ENCODE measurements at regions not wholly inside any gene's neighbourhood (a gene's known extent, or its start where the extent isn't known, plus 50 kb on each side); places are given as distances from the start of the nearest gene placed in this dataset.

DNA sequence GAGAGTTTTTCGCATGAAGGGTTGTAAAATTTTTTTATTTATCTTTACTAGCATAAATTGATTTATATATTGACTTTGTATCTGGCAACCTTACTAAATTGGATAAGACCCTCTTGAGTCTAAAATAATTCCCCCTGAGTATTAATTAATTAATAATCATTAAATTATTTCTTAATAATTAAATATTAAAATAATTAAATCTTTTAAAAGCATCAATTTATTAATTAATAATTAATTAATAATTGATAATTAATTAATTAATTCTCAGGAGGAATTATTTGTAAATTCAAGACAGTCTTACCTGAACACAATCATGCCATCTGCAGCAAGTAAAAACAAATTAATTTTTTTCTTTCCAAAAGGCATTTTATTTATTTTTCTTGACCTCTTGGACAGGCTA lies 370.4 kb upstream of the PTPRD start:
- ChIA-PET POLR2A (ENCODE audit: unreplicated experiment) (no interaction called here), CTCF (no interaction called here)
- Histone ChIP-seq H3K14ac (replicated peaks; ENCODE audit: low read depth, low read length) (no peak overlapping the region), H3K4me1 (ENCODE audit: control insufficient read depth, insufficient read depth, low read length) (no peaks in the 10 kb centered on the region), H2BK120ac (ENCODE audit: low read depth, low read length) (no peak overlapping the region), H4K5ac (ENCODE audit: low read depth, low read length) (no peak overlapping the region), H4K91ac (ENCODE audit: insufficient read depth, low read depth, low read length) (no peak overlapping the region), H2AK5ac (ENCODE audit: low read depth, low read length) (no peak overlapping the region), H2AK9ac (replicated peaks; ENCODE audit: low read depth, low read length, poor library complexity) (no peak overlapping the region), H3K23ac (ENCODE audit: low read depth, low read length) (no peak overlapping the region), H2BK5ac (ENCODE audit: low read depth, low read length, poor library complexity, severe bottlenecking) (no peak overlapping the region), H3K36me3 (ENCODE audit: control insufficient read depth, insufficient read depth, low read length) (no peaks in the 10 kb centered on the region), H4K20me1 (ENCODE audit: insufficient read depth, low read length) (no peaks in the 10 kb centered on the region), H2AFZ (replicated peaks; ENCODE audit: low read length, poor library complexity) (no peak overlapping the region), H3K27ac (ENCODE audit: insufficient read depth, low read length) (no peak overlapping the region), H3K56ac (ENCODE audit: extremely low read depth, insufficient read depth, low read length) (no peak overlapping the region), H3K79me1 (ENCODE audit: low read depth in 1 of 2, low read length in 2 of 2) (no peaks in the 10 kb centered on the region), H3K9me3 (ENCODE audit: control insufficient read depth, insufficient read depth, low read length) (no peaks in the 10 kb centered on the region), H3K9ac (ENCODE audit: low read depth, low read length) (no peak overlapping the region), H3K9me1 (ENCODE audit: insufficient read depth, low read length) (no peaks in the 10 kb centered on the region), H3K27me3 (ENCODE audit: control insufficient read depth, insufficient read depth, low read length) (no peaks in the 10 kb centered on the region), H3K4ac (ENCODE audit: low read depth, low read length) (no peak overlapping the region), H2BK20ac (ENCODE audit: low read depth, low read length) (no peak overlapping the region), H4K8ac (ENCODE audit: low read depth in 2 of 2, low read length in 2 of 2) (no peak overlapping the region), H2BK15ac (ENCODE audit: low read depth, low read length) (no peak overlapping the region), H3K18ac (ENCODE audit: low read depth, low read length) (no peak overlapping the region), H3K4me2 (ENCODE audit: low read depth, low read length) (no peak overlapping the region), H3K4me3 (ENCODE audit: insufficient read depth, low read depth, low read length) (no peak overlapping the region)
- WGBS, 2 experiments (ENCODE audit: extremely low coverage in 2 of 2, insufficient read length in 1 of 2): no CpG with 5 or more reads among the region's 1 CpG
- dilution Hi-C loops (cut with HindIII; ENCODE audit: low sequenced_read_pairs, unreplicated experiment): no loop called here
- ATAC-seq (ENCODE audit: low read depth): no peak
- intact Hi-C loops (cut with micrococcal nuclease): no loop called here
- BruUV-seq (replicated peaks): no TSS peak
- in situ Hi-C loops (cut with MboI; ENCODE audit: low sequenced_read_pairs): no loop called here
- TF ChIP-seq CEBPB (IDR thresholded peaks at IDR 0.05; ENCODE audit: low read depth, low read length) (no peak), MAFK (IDR thresholded peaks at IDR 0.05; ENCODE audit: low read depth, low read length) (no peak), MXI1 (IDR thresholded peaks at IDR 0.05; ENCODE audit: borderline replicate concordance, low read depth, low read length) (no peak), POLR2A (IDR thresholded peaks at IDR 0.05; ENCODE audit: low read depth, low read length) (no peak), SMC3 (IDR thresholded peaks at IDR 0.05; ENCODE audit: low read depth, low read length) (no peak), RCOR1 (IDR thresholded peaks at IDR 0.05; ENCODE audit: insufficient replicate concordance, low read length) (no peak), FOS (IDR thresholded peaks at IDR 0.05; ENCODE audit: low read depth, low read length) (no peak), BHLHE40 (IDR thresholded peaks at IDR 0.05; ENCODE audit: low read depth, low read length) (no peak), RAD21 (IDR thresholded peaks at IDR 0.05; ENCODE audit: low read length) (no peak), NFE2L2 (IDR thresholded peaks at IDR 0.05; ENCODE audit: low read depth, low read length) (no peak), RFX5 (IDR thresholded peaks at IDR 0.05; ENCODE audit: low read depth, low read length) (no peak), MAZ (IDR thresholded peaks at IDR 0.05; ENCODE audit: borderline replicate concordance, low read depth, low read length) (no peak), USF2 (IDR thresholded peaks at IDR 0.05; ENCODE audit: low read depth, low read length) (no peak), CHD1 (IDR thresholded peaks at IDR 0.05; ENCODE audit: low read depth, low read length) (no peak)
- TF ChIP-seq, protein P1, sequence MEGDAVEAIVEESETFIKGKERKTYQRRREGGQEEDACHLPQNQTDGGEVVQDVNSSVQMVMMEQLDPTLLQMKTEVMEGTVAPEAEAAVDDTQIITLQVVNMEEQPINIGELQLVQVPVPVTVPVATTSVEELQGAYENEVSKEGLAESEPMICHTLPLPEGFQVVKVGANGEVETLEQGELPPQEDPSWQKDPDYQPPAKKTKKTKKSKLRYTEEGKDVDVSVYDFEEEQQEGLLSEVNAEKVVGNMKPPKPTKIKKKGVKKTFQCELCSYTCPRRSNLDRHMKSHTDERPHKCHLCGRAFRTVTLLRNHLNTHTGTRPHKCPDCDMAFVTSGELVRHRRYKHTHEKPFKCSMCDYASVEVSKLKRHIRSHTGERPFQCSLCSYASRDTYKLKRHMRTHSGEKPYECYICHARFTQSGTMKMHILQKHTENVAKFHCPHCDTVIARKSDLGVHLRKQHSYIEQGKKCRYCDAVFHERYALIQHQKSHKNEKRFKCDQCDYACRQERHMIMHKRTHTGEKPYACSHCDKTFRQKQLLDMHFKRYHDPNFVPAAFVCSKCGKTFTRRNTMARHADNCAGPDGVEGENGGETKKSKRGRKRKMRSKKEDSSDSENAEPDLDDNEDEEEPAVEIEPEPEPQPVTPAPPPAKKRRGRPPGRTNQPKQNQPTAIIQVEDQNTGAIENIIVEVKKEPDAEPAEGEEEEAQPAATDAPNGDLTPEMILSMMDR (conservative IDR thresholded peaks at IDR 0.05; ENCODE audit: low read depth, low read length): no peak
- TF ChIP-seq, protein P2, sequence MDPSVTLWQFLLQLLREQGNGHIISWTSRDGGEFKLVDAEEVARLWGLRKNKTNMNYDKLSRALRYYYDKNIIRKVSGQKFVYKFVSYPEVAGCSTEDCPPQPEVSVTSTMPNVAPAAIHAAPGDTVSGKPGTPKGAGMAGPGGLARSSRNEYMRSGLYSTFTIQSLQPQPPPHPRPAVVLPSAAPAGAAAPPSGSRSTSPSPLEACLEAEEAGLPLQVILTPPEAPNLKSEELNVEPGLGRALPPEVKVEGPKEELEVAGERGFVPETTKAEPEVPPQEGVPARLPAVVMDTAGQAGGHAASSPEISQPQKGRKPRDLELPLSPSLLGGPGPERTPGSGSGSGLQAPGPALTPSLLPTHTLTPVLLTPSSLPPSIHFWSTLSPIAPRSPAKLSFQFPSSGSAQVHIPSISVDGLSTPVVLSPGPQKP (IDR thresholded peaks at IDR 0.05; ENCODE audit: borderline replicate concordance, low read depth, low read length): no peak
- DNase-seq: no peak

Measured in IMR-90 (cell line).